Mesothelial cell of epicardium (in vitro differentiated cells): ENCODE measurements at regions not wholly inside any gene's neighbourhood (a gene's known extent, or its start where the extent isn't known, plus 50 kb on each side); places are given as distances from the start of the nearest gene placed in this dataset.

Source experiments
- DNase-seq, 2 experiments: peaks; one replicate each; pipeline ENCODE4 v3.0.0; 2021; ENCODE audit warnings: low spot score in 2 of 2; ENCODE audit not compliant: unreplicated experiment in 2 of 2
- H3K27ac Mint-ChIP-seq: 2 replicates; pipeline ENCODE4 v1.8.0; 2021; ENCODE audit warnings: mixed read lengths
- H3K27me3 Mint-ChIP-seq: 2 replicates; pipeline ENCODE4 v1.8.0; 2021; ENCODE audit warnings: low read depth, mixed read lengths
- H3K36me3 Mint-ChIP-seq: 2 replicates; pipeline ENCODE4 v1.8.0; 2021; ENCODE audit warnings: mixed read lengths
- H3K4me1 Mint-ChIP-seq: 2 replicates; pipeline ENCODE4 v1.8.0; 2021; ENCODE audit warnings: mixed read lengths
- H3K4me3 Mint-ChIP-seq: 2 replicates; pipeline ENCODE4 v1.8.0; 2021; ENCODE audit warnings: mild to moderate bottlenecking, moderate library complexity, mixed read lengths
- H3K9me3 Mint-ChIP-seq: 2 replicates; pipeline ENCODE4 v1.8.0; 2021; ENCODE audit warnings: mixed read lengths
- TF ChIP-seq, protein P1 (sequence below): fragments of 200-600 bp; sonication (generic); IDR thresholded peaks from one replicate; pipeline ENCODE4 v1.5.0; 2021; ENCODE audit warnings: antibody characterized with exemption; ENCODE audit not compliant: unreplicated experiment

DNA sequence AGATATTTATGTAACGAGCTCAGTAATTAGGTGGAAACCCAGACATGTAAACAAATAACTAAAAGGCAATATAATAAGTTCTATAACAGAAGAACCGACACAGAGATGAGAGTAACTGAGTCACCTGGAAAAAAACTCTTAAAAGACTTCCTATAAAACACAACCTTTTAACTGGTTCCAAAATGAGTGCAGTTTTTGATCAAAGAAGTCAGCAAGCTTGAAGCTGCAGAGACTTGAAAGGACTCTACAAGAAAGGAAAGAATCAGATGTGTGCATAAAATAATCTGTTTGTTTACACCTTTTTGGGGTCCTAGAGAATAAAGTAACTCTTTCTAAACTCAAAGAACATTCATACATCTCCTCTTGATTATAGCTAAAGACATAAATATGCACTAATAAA, 560.4 kb upstream of the CCDC54 start:
- H3K4me1 Mint-ChIP-seq, result peaks cover 19% of the 10 kb centered on the region
- H3K36me3 Mint-ChIP-seq, result no peaks in the 10 kb centered on the region
- H3K27ac Mint-ChIP-seq, result no peak overlapping the region
- TF ChIP-seq, protein P1, sequence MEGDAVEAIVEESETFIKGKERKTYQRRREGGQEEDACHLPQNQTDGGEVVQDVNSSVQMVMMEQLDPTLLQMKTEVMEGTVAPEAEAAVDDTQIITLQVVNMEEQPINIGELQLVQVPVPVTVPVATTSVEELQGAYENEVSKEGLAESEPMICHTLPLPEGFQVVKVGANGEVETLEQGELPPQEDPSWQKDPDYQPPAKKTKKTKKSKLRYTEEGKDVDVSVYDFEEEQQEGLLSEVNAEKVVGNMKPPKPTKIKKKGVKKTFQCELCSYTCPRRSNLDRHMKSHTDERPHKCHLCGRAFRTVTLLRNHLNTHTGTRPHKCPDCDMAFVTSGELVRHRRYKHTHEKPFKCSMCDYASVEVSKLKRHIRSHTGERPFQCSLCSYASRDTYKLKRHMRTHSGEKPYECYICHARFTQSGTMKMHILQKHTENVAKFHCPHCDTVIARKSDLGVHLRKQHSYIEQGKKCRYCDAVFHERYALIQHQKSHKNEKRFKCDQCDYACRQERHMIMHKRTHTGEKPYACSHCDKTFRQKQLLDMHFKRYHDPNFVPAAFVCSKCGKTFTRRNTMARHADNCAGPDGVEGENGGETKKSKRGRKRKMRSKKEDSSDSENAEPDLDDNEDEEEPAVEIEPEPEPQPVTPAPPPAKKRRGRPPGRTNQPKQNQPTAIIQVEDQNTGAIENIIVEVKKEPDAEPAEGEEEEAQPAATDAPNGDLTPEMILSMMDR, result no peak
- H3K27me3 Mint-ChIP-seq, result no peaks in the 10 kb centered on the region
- no peak overlapping the region for H3K4me3 Mint-ChIP-seq
- no peak for DNase-seq
- no peaks in the 10 kb centered on the region for H3K9me3 Mint-ChIP-seq

DNA sequence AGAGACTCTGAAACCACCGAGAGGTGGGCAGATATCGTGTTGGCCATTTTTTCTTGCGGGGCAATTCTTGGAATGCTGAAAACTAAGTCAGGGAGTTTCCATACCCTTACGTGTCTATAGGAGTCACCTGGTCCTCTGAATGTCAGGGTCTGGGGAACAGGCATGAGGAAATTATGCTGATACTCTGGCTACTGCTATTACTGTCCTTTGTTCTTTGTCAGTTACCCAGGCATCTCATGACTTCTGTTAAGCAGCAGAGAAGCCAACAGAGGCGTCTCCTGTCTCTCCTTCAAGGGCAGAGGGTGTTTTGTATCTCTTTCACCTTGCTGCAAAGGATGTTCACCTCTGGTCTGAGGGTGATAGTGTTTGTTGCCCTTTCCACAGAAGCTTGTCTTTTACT, 559.5 kb upstream of the CCDC54 start:
- Mint-ChIP-seq H3K27me3 (no peaks in the 10 kb centered on the region), H3K36me3 (no peaks in the 10 kb centered on the region), H3K9me3 (no peaks in the 10 kb centered on the region), H3K27ac (no peak overlapping the region), H3K4me1 (peaks cover 19% of the 10 kb centered on the region), H3K4me3 (no peak overlapping the region)
- no peak for DNase-seq
- TF ChIP-seq, protein P1, result no peak

DNA sequence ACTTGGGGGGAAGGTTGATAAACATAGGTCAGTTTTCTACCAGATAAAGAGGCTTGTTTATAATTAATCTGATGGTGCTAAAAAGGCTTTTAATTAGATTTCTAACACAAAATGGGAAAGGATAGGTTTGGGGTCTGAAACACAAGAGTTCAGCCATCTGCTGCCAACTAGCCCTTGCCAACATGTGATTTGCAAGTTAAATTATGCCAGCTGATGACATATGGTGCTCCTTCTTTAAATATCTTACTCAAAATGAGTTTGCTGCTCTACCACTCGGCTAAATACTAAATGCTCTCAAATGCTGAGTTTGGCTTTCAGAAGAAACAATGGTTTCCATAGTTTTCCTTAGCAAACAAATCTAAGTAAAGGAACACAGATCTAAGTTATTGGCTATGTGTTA, 557.8 kb upstream of the CCDC54 start:
- no peak overlapping the region for H3K27ac Mint-ChIP-seq
- TF ChIP-seq, protein P1, result no peak
- no peaks in the 10 kb centered on the region for H3K27me3 Mint-ChIP-seq
- H3K36me3 Mint-ChIP-seq, result no peaks in the 10 kb centered on the region
- DNase-seq, result no peak
- no peaks in the 10 kb centered on the region for H3K9me3 Mint-ChIP-seq
- peaks cover 12% of the 10 kb centered on the region for H3K4me1 Mint-ChIP-seq
- no peak overlapping the region for H3K4me3 Mint-ChIP-seq

DNA sequence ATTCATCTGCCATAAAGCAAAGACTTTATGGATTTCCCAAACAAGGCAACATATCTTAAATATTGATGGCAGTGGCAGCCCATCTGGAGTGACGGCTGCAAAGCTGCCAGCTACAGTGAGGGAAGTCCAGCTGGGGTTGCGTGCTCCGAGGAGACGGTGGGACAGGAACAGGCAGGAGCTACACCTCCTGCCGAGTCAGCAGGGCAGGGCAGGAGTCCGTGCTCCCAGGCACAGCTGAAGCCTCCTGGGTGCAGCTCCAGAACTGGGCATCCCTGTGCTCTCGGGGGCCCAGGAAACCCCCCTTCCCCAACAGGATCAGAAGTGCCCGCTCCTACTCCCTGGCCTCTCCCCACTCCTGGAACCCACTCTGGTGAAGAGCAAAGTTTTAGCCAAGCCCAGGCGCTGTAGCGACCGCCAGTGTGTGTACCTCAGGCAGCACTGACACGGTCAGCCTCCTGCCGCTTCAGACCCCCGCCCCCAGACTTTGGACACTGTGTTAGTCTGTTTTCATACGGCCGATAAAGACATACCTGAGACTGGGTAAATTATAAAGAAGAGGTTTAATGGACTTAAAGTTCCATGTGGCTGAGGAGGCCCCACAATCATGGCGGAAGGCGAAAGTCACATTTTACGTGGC, 556.4 kb upstream of the CCDC54 start:
- DNase-seq, result no peak
- TF ChIP-seq, protein P1, result no peak
- no peaks in the 10 kb centered on the region for H3K9me3 Mint-ChIP-seq
- H3K27me3 Mint-ChIP-seq, result no peaks in the 10 kb centered on the region
- H3K27ac Mint-ChIP-seq, result no peak overlapping the region
- no peaks in the 10 kb centered on the region for H3K36me3 Mint-ChIP-seq
- H3K4me1 Mint-ChIP-seq, result peaks cover 22% of the 10 kb centered on the region
- no peak overlapping the region for H3K4me3 Mint-ChIP-seq

DNA sequence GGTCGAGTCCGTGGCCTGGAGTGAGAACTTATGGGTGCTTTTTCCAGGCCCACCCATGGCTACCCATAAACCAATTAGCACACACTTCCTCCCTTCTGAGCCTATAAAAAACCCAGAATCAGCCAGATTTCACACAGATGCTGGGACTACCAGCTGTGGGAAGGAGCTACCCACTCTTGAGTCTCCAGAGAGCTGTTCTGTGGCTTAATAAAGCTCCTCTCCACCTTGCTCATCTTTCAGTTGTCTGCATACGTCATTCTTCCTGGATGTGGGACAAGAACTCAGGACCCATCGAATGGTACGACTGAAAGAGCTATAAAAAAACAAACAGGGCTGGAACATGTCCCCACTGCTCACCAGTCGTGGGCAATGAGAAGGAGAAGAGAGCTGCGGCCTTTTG, 555.4 kb upstream of the CCDC54 start:
- Mint-ChIP-seq H3K4me3 (no peak overlapping the region), H3K27ac (no peak overlapping the region), H3K4me1 (peaks cover 31% of the 10 kb centered on the region), H3K36me3 (no peaks in the 10 kb centered on the region), H3K9me3 (no peaks in the 10 kb centered on the region), H3K27me3 (no peaks in the 10 kb centered on the region)
- DNase-seq, result no peak
- TF ChIP-seq, protein P1, result no peak

DNA sequence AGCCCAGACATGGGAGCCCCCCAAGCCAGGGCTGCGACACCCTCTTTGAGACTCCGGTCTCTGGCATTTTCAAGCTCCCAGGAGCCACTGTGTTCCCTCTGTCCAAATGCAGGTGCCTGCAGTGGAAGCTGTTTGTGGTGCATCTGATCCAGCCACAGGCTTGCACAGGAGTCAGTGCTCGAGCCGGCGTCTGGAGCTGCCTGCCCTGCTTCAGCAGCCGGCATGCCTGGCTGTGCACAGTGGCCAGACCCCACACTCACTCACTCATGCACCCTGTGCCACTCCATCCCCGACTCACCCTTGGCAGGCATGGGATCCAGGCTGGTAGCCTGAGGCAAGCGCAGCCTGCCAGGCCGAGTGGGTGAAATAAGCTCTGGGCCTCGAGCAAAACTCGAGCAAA, 555.0 kb upstream of the CCDC54 start:
- Mint-ChIP-seq H3K9me3 (no peaks in the 10 kb centered on the region), H3K4me1 (peaks cover 34% of the 10 kb centered on the region), H3K27ac (no peak overlapping the region), H3K36me3 (no peaks in the 10 kb centered on the region), H3K4me3 (no peak overlapping the region), H3K27me3 (no peaks in the 10 kb centered on the region)
- DNase-seq, result no peak
- TF ChIP-seq, protein P1, result no peak
